ENCODE measurements at regions not wholly inside any gene's neighbourhood (a gene's known extent, or its start where the extent isn't known, plus 50 kb on each side); places are given as distances from the start of the nearest gene placed in this dataset.
"Not testable (repeated sequence)": the region's sequence is repeated elsewhere in the genome, so short reads cannot be mapped to it uniquely, and the experiment has no call there.

DNA sequence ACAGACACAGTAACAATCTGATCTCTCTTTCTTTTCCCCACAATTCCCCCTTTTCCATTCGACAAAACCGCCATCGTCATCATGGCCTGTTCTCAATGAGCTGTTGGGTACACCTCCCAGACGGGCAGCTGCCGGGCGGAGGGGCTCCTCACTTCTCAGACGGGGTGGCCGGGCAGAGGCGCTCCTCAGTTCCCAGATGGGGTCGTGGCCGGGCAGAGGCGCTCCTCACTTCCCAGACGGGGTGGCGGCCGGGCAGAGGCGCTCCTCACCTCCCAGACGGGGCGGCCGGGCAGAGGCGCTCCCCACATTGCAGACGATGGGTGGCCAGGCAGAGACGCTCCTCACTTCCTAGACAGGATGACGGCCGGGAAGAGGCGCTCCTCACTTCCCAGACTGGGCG is 415.5 kb downstream of the RSL24D1 start:
- TF ChIP-seq EZH2 (IDR thresholded peaks at IDR 0.05; ENCODE audit: low read length, missing control alignments) = not testable (repeated sequence)
- TF ChIP-seq, protein P1, sequence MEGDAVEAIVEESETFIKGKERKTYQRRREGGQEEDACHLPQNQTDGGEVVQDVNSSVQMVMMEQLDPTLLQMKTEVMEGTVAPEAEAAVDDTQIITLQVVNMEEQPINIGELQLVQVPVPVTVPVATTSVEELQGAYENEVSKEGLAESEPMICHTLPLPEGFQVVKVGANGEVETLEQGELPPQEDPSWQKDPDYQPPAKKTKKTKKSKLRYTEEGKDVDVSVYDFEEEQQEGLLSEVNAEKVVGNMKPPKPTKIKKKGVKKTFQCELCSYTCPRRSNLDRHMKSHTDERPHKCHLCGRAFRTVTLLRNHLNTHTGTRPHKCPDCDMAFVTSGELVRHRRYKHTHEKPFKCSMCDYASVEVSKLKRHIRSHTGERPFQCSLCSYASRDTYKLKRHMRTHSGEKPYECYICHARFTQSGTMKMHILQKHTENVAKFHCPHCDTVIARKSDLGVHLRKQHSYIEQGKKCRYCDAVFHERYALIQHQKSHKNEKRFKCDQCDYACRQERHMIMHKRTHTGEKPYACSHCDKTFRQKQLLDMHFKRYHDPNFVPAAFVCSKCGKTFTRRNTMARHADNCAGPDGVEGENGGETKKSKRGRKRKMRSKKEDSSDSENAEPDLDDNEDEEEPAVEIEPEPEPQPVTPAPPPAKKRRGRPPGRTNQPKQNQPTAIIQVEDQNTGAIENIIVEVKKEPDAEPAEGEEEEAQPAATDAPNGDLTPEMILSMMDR (conservative IDR thresholded peaks at IDR 0.05 in 1 of 2, IDR thresholded peaks at IDR 0.05 in 1 of 2; ENCODE audit: low read depth in 1 of 2, low read length in 2 of 2) = not testable (repeated sequence)

Data from fibroblast of lung (primary cell).